NB4 (cell line): ENCODE measurements at regions not wholly inside any gene's neighbourhood (a gene's known extent, or its start where the extent isn't known, plus 50 kb on each side); places are given as distances from the start of the nearest gene placed in this dataset.

Experiments
- DNase-seq: peaks from one replicate; pipeline ENCODE4 v3.0.0; 2010; ENCODE audit warnings: low read depth
- H3K4me3 ChIP-seq: one replicate; pipeline ENCODE4 v1.5.1; 2011; ENCODE audit warnings: mild to moderate bottlenecking, low read depth, low read length, moderate library complexity
- MYC ChIP-seq: IDR thresholded peaks from 2 replicates; pipeline ENCODE4 v1.6.1; 2011; ENCODE audit warnings: low read depth, low read length
- POLR2A ChIP-seq: IDR thresholded peaks from 2 replicates; pipeline ENCODE4 v1.6.1; 2011; ENCODE audit warnings: mild to moderate bottlenecking; ENCODE audit not compliant: insufficient read length; ENCODE audit errors: extremely low read depth
- TF ChIP-seq, protein P1 (sequence below): IDR thresholded peaks from one replicate; pipeline ENCODE4 v1.5.1; 2012; ENCODE audit warnings: low read depth, low read length
- TF ChIP-seq, protein P2 (sequence below): IDR thresholded peaks from 2 replicates; pipeline ENCODE4 v1.6.1; 2011; ENCODE audit warnings: low read depth, low read length

DNA sequence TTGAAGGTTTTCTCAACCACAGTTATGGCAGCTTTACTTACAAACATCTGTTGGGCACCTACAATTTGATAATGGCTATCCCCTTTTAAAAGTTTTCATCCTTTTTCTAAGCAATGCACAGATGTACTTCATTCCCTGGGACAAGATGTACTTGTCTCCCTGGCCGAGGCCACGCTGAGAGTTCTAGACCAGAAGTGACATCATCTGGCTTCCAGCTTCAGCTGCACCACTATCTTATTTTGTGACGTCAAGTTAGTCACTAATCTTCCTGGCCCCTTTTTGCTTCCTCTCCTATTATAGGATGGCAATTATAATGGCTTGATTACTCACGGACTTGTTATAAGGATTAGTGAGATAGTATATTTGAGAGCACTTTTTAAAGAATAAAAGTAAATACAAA lies 386.4 kb downstream of the BCL11A start:
- TF ChIP-seq, protein P1, sequence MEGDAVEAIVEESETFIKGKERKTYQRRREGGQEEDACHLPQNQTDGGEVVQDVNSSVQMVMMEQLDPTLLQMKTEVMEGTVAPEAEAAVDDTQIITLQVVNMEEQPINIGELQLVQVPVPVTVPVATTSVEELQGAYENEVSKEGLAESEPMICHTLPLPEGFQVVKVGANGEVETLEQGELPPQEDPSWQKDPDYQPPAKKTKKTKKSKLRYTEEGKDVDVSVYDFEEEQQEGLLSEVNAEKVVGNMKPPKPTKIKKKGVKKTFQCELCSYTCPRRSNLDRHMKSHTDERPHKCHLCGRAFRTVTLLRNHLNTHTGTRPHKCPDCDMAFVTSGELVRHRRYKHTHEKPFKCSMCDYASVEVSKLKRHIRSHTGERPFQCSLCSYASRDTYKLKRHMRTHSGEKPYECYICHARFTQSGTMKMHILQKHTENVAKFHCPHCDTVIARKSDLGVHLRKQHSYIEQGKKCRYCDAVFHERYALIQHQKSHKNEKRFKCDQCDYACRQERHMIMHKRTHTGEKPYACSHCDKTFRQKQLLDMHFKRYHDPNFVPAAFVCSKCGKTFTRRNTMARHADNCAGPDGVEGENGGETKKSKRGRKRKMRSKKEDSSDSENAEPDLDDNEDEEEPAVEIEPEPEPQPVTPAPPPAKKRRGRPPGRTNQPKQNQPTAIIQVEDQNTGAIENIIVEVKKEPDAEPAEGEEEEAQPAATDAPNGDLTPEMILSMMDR = no peak
- TF ChIP-seq POLR2A = no peak
- TF ChIP-seq, protein P2, sequence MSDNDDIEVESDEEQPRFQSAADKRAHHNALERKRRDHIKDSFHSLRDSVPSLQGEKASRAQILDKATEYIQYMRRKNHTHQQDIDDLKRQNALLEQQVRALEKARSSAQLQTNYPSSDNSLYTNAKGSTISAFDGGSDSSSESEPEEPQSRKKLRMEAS = no peak
- TF ChIP-seq MYC = no peak
- no peak overlapping the region for H3K4me3 ChIP-seq
- no peak for DNase-seq

DNA sequence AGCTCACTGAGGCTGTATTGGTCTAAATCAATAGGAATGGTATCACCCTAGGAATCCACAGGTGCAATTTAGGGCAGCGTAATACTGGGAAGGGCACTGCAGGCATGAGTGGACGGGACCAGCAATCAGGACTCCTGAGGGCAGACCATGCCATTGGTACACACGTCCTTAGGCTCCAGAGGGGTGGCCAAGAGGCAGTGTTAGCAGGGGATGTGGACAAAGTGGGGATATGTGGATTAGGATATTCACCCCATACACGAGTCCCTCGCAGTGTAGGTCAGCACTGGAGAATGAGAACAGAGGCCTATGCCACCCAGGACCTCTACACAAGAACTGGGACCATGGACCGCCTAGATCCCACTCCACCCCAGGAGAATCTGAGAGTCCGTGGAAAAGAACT lies 389.8 kb downstream of the BCL11A start:
- DNase-seq = no peak
- TF ChIP-seq POLR2A (no peak), MYC (no peak)
- TF ChIP-seq, protein P2 = no peak
- TF ChIP-seq, protein P1 = no peak
- H3K4me3 ChIP-seq = no peak overlapping the region

DNA sequence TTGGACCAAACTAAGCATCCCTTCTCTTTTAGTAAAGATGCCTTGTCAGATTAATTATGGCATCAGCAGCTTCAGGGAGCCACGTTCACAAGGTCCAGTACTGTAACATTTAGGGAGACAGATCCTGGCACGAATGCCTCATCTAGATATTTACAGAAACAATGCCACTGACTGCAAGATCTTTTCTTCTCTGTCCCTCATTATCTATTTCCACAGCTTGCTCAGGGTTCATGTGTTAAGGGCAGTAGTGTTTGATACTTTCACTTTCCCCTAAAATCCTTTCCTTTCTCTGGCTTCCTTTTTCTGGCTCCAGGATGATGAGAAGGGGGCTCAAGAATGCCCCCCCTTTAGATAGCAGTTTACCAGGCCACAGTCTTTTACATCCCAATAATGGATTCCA lies 393.9 kb downstream of the BCL11A start:
- no peak for TF ChIP-seq MYC
- TF ChIP-seq, protein P2 = no peak
- TF ChIP-seq, protein P1 = no peak
- TF ChIP-seq POLR2A = no peak
- no peak overlapping the region for H3K4me3 ChIP-seq
- DNase-seq = no peak

DNA sequence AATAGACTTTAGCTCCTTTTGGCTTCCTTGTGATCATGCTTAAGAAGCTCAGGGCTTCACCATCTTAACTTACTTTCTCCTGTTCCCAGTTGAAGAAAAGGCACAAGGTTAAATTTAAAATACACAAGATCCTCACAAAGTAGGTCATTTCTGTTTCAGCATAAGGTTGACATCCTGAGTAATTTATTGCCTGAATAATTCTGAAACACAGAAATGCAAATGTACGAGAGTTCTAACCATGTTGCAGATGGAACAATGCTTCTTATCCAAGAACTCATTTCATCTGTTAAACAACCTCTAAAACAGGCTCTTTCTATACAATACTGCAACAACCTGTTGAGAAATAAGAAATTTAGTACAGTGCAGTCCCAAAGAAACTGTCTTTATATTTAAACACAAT lies 395.2 kb downstream of the BCL11A start:
- TF ChIP-seq, protein P2 = no peak
- TF ChIP-seq MYC (no peak), POLR2A (no peak)
- TF ChIP-seq, protein P1 = no peak
- no peak for DNase-seq
- no peak overlapping the region for H3K4me3 ChIP-seq

DNA sequence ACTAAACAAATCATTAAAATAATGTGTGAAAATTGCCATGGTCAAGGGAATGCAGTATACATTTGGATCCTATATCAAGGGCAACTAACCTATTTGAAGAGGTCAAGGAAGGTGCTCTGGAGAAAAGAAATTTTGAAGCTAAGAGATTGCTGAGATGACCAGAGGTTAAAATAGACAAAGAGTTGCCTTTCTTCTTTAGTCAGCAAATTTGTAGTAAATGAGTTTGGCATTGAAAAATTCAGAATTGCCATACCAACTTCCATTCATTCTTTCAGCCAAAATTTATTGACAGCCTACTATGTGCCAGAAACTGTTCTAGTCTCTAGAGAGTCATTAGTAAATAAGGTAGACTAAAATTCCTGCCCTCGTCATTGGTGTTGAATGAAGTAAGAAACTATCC lies 396.2 kb downstream of the BCL11A start:
- TF ChIP-seq MYC = no peak
- TF ChIP-seq POLR2A = no peak
- TF ChIP-seq, protein P2 = no peak
- TF ChIP-seq, protein P1 = no peak
- H3K4me3 ChIP-seq = no peak overlapping the region
- DNase-seq = no peak

DNA sequence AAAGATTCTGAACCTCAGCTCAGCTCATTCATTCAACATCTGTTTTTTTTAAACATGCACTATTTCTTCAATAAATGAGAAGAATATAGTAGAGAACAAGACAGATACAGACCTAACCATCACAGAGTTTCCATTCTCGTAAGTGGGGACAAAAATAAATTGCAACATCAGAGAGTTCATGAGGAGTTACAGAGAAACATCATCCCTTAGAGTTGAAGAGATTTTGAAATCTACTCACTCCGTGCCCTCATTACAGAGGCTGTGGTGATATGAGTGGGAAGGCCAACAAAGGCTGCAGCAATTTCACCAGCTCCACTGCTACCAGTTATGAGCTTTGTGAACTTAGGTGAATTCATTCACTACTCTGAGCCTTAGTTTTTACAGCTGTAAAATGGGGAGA lies 399.3 kb downstream of the BCL11A start:
- TF ChIP-seq POLR2A (no peak), MYC (no peak)
- TF ChIP-seq, protein P1 = no peak
- TF ChIP-seq, protein P2 = no peak
- DNase-seq = no peak
- H3K4me3 ChIP-seq = no peak overlapping the region
